Hindlimb muscle (tissue), 1 donor: ENCODE measurements at regions not wholly inside any gene's neighbourhood (a gene's known extent, or its start where the extent isn't known, plus 50 kb on each side); places are given as distances from the start of the nearest gene placed in this dataset.

Experiments used
- DNase-seq: peaks from one replicate; pipeline ENCODE4 v3.0.0-alpha.2; 2013

DNA sequence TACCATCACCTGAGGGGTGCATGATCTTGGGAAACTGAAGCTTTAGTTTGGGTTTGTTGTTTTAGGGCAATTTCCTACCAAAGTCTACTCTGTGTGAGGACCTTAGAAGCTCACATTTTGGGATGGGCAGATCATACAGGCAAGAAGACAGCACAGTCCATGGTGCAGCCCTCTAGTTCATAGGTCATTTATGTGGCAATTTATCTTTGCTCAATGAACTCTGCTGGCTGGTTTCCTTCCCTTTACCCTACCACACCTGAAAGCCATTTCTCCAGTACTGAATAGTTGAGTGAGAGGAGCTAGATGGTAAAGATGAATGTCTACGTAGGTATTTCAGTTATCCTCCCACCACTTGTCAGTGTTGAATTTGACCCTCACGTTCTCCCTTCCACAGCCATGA is 87.5 kb upstream of the KLF12 start:
- DNase-seq: no peak

- no peak for DNase-seq
These were observed 85.4 kb upstream of the KLF12 start for GRCh38 chr13:74219566-74219965.

- DNase-seq: no peak
These were observed 84.1 kb upstream of the KLF12 start for GRCh38 chr13:74218291-74218690.

DNA sequence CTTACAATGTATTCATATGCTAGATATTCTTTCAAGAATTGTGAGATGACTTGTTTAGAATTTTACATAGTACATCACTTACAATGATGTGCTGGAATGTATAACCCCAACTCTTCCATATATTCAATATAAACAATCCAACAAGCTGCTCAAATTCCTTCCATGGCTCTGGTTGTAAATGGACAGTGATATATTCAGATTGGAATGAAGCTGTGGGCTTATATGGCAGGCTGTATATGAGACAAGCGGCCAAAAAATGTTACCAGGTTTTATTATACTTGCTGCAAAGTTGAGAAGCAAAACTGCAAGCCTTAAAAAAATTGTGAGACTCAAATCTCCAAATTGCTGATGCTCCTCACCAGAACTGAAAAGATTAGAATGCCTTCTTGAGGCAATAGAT is 83.6 kb upstream of the KLF12 start:
- DNase-seq: no peak

GRCh38 chr13:74215420-74215819 is 81.2 kb upstream of the KLF12 start:
- no peak for DNase-seq

GRCh38 chr13:74214321-74214720 is 80.1 kb upstream of the KLF12 start:
- DNase-seq: no peak

DNA sequence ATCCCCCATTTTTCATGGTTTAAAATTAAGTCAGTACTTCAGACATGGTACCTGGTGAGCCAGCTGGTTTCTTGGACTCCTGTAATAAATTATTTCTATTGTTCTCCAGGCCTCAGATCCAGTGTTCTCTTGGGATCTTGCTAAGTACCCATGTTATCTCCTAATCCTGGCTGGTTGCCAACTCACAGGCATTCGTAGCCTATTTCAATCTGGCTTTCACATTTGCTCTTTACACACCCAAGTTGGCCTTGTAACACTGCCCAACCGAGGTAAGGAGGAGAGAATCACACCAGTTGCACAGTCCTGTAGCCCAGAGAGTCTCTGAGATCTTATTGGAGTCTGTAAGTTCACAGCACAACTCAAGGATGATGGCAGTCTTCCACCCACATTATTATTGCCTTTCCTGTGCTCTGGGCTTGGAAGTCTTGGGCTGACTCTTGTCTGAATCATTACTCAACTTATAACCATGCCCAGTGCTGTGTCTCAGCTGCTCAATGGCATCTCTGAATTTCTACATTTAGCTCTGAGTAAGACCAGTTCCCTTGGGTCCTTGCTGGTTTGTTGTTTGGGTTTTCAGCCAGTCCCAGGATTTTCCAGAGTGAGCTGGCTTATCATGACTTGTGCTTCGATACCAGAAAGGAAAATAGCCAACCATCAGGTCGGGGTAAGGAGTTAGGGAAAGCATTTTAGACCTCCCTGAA is 76.6 kb upstream of the KLF12 start:
- no peak for DNase-seq

GRCh38 chr13:74206855-74207254 is 72.7 kb upstream of the KLF12 start:
- no peak for DNase-seq

DNA sequence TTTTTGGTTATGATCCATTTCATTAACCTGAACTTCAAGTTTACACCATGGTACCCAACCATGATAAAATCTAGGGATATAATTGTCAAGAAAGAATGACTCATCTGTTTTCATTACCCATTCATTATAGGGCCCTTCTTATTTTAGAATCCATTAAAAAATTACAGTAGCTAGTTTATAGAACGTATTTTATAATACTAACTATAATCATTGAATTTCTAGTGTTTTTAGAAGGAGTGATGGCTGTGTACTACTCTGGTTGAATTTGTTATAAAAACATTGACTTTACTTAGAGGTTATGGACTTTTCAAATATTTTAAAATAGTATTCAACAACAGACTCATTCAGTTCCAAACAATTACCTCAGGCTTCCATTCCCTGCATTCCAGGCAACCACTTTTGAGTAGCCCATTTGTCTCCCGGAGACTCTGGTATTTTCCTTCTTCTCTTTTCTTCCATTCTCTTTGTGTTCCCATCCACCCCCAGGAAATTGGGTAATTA is 71.9 kb upstream of the KLF12 start:
- no peak for DNase-seq

DNA sequence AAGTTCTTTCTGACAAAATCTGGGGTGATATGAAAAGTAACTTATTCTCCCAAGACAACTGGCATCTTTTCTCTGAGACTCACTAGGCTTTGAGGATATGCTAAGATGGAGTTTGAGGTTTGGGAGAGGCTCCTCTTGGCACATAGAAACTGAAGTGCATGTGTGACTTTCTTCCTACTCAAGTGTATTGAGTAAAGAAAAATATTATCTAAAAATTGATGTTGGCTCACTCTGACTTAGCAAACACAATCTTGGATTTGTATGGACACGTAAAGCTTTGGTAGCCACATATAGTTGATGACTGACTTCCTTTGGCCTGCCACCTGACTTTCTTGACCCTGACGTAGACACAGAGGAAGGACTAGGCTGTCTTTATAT is 71.1 kb upstream of the KLF12 start:
- DNase-seq: no peak

DNA sequence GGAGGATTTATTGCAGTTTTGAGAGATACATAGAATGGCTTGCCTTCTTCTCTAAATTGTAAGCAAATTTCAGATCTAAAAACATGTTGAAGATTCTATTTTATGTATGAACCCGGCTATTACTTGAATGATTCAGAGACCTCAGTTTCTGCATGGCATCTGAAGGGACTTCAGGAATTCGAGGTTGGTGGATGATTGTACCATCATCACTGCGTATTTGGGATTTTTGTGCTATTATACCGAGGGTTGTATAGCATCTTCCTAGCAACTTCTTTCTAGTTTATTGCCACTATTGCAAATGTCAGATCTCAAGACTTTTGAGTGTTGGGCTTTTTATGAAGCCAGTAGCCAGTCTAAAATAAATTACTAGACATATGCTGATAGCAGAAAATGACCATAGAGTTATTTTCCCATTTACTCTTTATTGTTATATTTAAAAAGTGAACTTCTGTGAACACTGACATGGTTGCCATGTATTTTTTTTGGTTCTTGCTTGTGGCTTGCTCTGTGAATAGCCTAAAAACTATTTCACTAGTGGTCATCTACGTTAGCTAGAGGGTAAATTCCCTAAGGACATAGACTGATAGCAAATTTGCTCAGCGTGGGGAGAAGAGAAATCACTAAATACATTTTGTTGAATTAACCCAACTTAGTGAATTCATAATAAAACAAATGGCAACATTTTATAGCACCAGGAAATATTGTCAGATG is 70.6 kb upstream of the KLF12 start:
- DNase-seq: no peak

DNA sequence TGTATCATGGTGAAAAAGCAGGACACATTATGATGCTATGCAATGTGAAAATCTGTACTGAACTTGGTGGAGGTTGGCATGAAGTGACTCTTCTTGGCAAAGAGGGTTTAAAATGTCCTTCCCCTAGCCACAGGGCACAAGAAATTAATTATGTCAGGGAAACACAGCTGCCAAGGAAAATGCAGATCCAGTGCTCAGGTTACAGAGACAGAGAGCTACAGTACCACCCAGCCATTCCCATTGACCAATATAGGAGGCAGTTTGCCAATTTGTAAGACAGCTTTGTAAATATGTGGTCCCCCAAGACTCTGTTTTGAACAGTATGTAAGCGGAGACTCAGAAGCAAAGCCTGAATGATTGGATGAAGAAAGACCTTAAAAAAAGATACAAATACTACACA is 69.4 kb upstream of the KLF12 start:
- no peak for DNase-seq

GRCh38 chr13:74202129-74202813 is 68.1 kb upstream of the KLF12 start:
- no peak for DNase-seq

DNA sequence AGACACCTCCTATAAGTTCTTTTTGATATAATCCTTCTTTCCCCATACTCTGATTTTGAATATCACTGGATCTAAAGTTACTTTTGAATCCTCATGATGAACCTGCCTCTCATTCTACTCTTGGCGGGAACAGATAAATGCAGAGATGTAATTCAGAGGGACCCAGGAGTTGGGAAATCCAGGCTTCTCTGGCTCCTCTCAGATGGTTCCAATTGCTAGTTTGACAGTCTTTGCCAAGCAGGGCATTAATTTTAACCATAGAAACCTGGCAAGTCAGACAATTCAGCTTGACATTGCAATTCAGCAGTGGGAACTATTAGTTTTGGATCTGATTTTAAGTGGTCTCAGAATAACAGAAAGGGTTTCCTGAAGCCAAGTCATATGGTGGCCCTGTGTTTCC is 67.3 kb upstream of the KLF12 start:
- no peak for DNase-seq

GRCh38 chr13:74200081-74200480 is 65.9 kb upstream of the KLF12 start:
- DNase-seq: no peak

DNA sequence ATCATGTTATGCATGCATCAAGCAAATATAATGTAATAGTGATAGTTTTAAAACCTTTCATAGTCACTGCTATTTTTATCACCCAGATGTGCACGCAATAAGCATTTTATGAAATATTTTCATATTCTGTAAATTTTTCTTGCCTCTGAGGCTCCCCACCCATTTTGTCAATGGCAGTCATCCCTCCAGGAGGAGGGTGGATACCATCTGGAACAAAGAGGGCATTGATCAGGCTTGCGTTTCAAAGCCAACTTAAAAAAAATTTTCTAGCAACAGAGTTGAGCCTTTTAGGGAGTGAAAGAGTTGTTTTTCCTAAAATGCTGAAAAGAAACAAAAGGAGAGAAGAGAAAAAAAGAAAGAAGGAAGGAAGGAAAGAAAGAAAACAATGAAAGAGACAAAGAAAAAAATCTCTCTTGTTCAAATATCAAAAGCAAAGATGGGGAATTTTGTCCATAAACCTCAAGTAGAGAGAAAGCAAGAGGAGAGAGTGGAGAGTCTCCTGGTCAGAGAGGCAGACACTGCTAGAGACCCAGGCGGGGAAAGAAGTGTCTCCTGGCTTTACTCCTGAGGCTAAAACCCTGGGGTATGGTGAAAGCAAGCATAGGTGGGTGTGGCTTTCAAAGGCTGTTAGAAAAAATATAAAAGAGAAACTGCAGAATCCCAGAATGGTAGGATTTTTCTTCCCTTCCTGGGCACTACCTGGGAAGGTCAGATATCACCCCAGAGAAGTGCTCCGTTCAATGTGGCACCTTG is 63.6 kb upstream of the KLF12 start:
- no peak for DNase-seq

- peak; percentile 34 for DNase-seq
These were observed 60.6 kb upstream of the KLF12 start for GRCh38 chr13:74194846-74195245.

- DNase-seq: no peak
These were observed 59.2 kb upstream of the KLF12 start for GRCh38 chr13:74193391-74193790.

DNA sequence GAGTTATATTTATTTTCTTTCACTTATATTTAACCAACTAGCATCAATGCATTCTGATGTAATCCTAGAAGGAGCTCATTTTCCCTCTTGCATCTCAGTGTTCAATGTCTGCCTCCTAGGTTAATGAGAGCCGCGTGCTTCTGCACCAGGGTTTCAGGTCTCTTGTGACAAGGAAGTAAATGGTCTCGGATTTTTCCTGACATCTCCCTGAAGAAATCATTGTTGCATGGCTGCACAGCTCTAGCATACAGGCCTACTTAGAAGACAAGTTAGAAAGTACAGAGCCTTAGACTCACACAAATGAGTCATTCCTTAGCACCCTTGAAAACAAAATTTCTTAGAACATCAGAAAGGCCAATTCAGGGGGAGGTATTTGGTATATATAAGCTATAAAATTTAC is 57.2 kb upstream of the KLF12 start:
- DNase-seq: no peak

DNA sequence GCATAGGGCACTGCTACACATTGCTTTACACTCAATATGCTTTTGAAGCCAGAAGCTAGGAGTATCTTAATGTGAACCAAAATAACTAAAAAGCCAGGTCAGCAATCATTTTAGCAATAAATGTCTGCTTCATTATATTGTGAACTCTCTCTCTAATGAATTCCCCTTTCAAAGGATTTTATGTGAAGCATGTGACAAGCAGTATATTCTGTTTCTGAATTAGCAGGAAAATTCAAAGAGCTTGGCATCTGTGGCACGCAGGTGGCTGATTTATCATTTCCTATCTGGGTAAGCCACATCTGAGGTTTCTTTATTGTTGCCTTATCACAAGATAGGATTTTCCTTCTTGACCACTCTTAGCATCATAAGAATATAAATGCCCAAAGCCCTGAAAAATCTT is 56.8 kb upstream of the KLF12 start:
- no peak for DNase-seq

DNA sequence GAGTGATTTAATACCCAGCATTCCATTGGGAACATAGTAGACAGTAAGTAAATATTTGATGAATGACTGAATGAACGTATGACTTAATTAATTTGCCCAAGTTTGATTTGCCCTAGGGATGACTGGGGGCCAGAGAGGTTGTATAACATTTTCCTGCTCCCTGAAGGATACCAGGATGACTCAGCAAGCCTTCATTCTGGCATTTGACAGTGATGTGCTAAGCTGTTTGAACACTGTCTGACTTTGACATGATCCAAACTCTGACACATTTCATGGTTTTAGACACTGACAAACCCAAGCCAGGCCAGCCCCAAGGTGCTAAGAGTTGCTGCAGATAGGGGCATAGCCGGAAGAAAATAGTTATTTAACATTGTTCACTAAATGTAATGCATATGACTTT is 53.4 kb upstream of the KLF12 start:
- no peak for DNase-seq

DNA sequence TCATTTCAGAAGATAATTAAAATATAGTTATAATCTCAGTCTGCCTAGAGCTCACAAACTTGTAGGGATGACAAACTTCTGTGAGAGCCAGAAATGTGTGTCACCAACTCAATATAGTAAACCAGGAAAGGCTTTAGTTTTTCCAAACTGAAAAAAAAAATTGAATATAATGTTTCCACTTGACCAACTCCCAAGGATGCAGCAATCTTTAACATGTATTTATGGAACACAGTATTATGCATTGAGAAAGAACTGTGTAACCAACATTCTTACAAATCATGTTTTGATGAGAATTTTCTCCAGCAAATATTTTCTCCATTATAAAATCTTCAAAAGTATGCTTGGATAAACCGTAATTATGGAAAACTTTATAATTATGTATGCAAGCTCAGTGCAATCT is 50.1 kb upstream of the KLF12 start:
- no peak for DNase-seq
